Neutrophil (primary cell): ENCODE measurements at regions not wholly inside any gene's neighbourhood (a gene's known extent, or its start where the extent isn't known, plus 50 kb on each side); places are given as distances from the start of the nearest gene placed in this dataset.

Source experiments
- H3K27ac ChIP-seq: fragments of 200-600 bp; sonication (generic); 2 replicates; pipeline ENCODE4 v1.5.1; 2016; ENCODE audit warnings: mild to moderate bottlenecking, moderate library complexity
- H3K27me3 ChIP-seq: fragments of 200-600 bp; sonication (generic); 2 replicates; pipeline ENCODE4 v1.6.0; 2016; ENCODE audit warnings: mild to moderate bottlenecking
- H3K36me3 ChIP-seq: fragments of 200-600 bp; sonication (generic); 2 replicates; pipeline ENCODE4 v1.5.1; 2017
- H3K4me1 ChIP-seq, 2 experiments: fragments of 200-600 bp in 1 of 2; sonication (generic) in 1 of 2; 1 replicate in 1 of 2; 2 replicates in 1 of 2; pipeline versions ENCODE4 v1.5.1 to v1.6.1; 2013 to 2016; ENCODE audit warnings: low read depth in 1 of 2, low read length in 1 of 2, mild to moderate bottlenecking in 1 of 2, moderate library complexity in 1 of 2; ENCODE audit not compliant: control insufficient read depth in 1 of 2, insufficient read depth in 1 of 2
- H3K4me3 ChIP-seq, 2 experiments: fragments of 200-600 bp in 1 of 2; sonication (generic) in 1 of 2; 1 replicate in 1 of 2; 2 replicates in 1 of 2; pipeline ENCODE4 v1.5.1; 2013 to 2016; ENCODE audit warnings: low read depth in 1 of 2, low read length in 1 of 2, mild to moderate bottlenecking in 1 of 2, moderate library complexity in 1 of 2
- H3K9me3 ChIP-seq: fragments of 200-600 bp; sonication (generic); 2 replicates; pipeline ENCODE4 v1.5.1; 2016
- TF ChIP-seq, protein P1 (sequence below): fragments of 200-600 bp; sonication (generic); IDR thresholded peaks from 2 replicates; pipeline ENCODE4 v1.5.1; 2016; ENCODE audit warnings: antibody characterized with exemption

- no peak overlapping the region for H3K27ac ChIP-seq
- peaks cover 58% of the 10 kb centered on the region for H3K27me3 ChIP-seq
- H3K4me1 ChIP-seq: peaks cover 24 to 53% of the 10 kb centered on the region in 2 experiments
- H3K9me3 ChIP-seq: no peaks in the 10 kb centered on the region
- H3K36me3 ChIP-seq: no peaks in the 10 kb centered on the region
- H3K4me3 ChIP-seq: no peak overlapping the region
- TF ChIP-seq, protein P1, sequence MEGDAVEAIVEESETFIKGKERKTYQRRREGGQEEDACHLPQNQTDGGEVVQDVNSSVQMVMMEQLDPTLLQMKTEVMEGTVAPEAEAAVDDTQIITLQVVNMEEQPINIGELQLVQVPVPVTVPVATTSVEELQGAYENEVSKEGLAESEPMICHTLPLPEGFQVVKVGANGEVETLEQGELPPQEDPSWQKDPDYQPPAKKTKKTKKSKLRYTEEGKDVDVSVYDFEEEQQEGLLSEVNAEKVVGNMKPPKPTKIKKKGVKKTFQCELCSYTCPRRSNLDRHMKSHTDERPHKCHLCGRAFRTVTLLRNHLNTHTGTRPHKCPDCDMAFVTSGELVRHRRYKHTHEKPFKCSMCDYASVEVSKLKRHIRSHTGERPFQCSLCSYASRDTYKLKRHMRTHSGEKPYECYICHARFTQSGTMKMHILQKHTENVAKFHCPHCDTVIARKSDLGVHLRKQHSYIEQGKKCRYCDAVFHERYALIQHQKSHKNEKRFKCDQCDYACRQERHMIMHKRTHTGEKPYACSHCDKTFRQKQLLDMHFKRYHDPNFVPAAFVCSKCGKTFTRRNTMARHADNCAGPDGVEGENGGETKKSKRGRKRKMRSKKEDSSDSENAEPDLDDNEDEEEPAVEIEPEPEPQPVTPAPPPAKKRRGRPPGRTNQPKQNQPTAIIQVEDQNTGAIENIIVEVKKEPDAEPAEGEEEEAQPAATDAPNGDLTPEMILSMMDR: no peak
Observed at GRCh38 chr20:40775561-40776146, 86.6 kb upstream of the MAFB start.

- H3K4me3 ChIP-seq: no peak overlapping the region
- TF ChIP-seq, protein P1: no peak
- no peaks in the 10 kb centered on the region for H3K36me3 ChIP-seq
- H3K27me3 ChIP-seq: peaks cover 47% of the 10 kb centered on the region
- peaks cover 35 to 59% of the 10 kb centered on the region in 2 experiments for H3K4me1 ChIP-seq
- no peaks in the 10 kb centered on the region for H3K9me3 ChIP-seq
- no peak overlapping the region for H3K27ac ChIP-seq
Observed at GRCh38 chr20:40776466-40777457, 87.7 kb upstream of the MAFB start.

GRCh38 chr20:40777653-40778052 lies 88.6 kb upstream of the MAFB start:
- peak overlapping the region; percentile 72 for H3K27ac ChIP-seq
- no peaks in the 10 kb centered on the region for H3K9me3 ChIP-seq
- no peak overlapping the region for H3K4me3 ChIP-seq
- peaks cover 44 to 68% of the 10 kb centered on the region in 2 experiments for H3K4me1 ChIP-seq
- no peaks in the 10 kb centered on the region for H3K36me3 ChIP-seq
- TF ChIP-seq, protein P1: no peak
- H3K27me3 ChIP-seq: peaks cover 38% of the 10 kb centered on the region

DNA sequence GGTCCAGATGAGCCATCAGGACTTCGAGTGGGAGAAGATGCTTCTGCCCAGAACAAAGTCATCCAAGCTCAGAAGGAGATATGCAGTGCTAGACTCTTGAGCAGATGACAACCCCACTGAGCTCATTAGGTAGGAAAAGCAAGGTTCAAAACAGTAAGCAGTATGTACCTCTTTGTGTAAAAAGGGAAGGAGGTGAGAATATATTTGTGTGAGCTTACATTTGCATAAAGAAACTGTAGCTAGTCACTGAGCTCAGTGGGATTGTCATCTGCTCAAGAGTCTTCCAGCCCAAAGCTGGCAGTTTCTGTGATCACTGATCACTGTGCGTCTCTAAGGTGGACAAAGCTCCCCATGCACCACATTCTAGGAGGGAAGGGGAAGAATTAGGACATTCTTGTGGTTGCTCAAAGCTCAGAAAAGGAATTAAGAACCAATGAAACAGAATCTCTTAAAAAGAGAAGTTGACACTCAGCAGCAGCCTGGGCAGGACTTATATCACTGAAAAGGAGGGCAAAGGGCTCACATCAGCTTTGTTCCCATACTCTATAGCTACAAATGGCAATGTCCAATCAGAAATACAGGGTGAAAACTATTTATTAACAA lies 90.0 kb upstream of the MAFB start:
- peaks cover 47 to 73% of the 10 kb centered on the region in 2 experiments for H3K4me1 ChIP-seq
- peaks cover 38% of the 10 kb centered on the region for H3K27me3 ChIP-seq
- H3K27ac ChIP-seq: peak overlapping the region; percentile 72
- H3K4me3 ChIP-seq: peak overlapping the region in 1 of 2 experiments; percentile 28
- no peaks in the 10 kb centered on the region for H3K36me3 ChIP-seq
- H3K9me3 ChIP-seq: no peaks in the 10 kb centered on the region
- TF ChIP-seq, protein P1: no peak

GRCh38 chr20:40781327-40782042 lies 92.4 kb upstream of the MAFB start:
- H3K9me3 ChIP-seq: no peaks in the 10 kb centered on the region
- no peaks in the 10 kb centered on the region for H3K36me3 ChIP-seq
- TF ChIP-seq, protein P1: no peak
- peaks cover 47 to 65% of the 10 kb centered on the region in 2 experiments for H3K4me1 ChIP-seq
- peak overlapping the region; percentile 12 to 26 for H3K4me3 ChIP-seq
- peak overlapping the region; percentile 70 for H3K27ac ChIP-seq
- H3K27me3 ChIP-seq: peaks cover 42% of the 10 kb centered on the region
